ENCODE measurements at regions not wholly inside any gene's neighbourhood (a gene's known extent, or its start where the extent isn't known, plus 50 kb on each side); places are given as distances from the start of the nearest gene placed in this dataset.
"Not testable (repeated sequence)": the region's sequence is repeated elsewhere in the genome, so short reads cannot be mapped to it uniquely, and the experiment has no call there.

DNA sequence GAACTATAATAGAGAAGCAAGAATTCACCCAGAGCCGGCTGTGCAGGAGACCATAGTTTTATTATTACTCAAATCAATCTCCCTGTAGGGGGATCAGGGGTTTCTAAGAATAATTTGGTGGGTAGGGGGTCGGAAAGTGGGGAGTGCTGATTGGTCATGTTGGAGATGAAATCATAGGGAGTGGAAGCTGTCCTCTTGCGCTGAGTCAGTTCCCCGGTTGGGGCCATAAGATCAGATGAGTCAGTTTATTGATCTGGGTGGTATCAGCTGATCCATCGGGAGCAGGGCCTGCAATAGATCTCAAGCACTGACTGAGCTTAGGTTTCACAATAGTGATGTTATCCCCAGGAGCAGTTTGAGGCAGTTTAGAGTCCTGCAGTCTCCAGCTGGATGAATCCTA is 97.0 kb upstream of the SNRPN start:
- no peak for DNase-seq (ENCODE audit: low spot score)
- in situ Hi-C loops (cut with MboI; ENCODE audit: low pct_unique_long_range_greater_than_20kb, low sequenced_read_pairs, unreplicated experiment), result no loop called here
- TF ChIP-seq, protein P1, sequence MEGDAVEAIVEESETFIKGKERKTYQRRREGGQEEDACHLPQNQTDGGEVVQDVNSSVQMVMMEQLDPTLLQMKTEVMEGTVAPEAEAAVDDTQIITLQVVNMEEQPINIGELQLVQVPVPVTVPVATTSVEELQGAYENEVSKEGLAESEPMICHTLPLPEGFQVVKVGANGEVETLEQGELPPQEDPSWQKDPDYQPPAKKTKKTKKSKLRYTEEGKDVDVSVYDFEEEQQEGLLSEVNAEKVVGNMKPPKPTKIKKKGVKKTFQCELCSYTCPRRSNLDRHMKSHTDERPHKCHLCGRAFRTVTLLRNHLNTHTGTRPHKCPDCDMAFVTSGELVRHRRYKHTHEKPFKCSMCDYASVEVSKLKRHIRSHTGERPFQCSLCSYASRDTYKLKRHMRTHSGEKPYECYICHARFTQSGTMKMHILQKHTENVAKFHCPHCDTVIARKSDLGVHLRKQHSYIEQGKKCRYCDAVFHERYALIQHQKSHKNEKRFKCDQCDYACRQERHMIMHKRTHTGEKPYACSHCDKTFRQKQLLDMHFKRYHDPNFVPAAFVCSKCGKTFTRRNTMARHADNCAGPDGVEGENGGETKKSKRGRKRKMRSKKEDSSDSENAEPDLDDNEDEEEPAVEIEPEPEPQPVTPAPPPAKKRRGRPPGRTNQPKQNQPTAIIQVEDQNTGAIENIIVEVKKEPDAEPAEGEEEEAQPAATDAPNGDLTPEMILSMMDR (IDR thresholded peaks at IDR 0.05; ENCODE audit: extremely low read depth, insufficient read depth, missing control alignments), result no peak

- DNase-seq (ENCODE audit: low spot score); in situ Hi-C loops (cut with MboI; ENCODE audit: low pct_unique_long_range_greater_than_20kb, low sequenced_read_pairs, unreplicated experiment): not testable (repeated sequence)
Measured at GRCh38 chr15:24858183-24858582, 96.6 kb upstream of the SNRPN start.

DNA sequence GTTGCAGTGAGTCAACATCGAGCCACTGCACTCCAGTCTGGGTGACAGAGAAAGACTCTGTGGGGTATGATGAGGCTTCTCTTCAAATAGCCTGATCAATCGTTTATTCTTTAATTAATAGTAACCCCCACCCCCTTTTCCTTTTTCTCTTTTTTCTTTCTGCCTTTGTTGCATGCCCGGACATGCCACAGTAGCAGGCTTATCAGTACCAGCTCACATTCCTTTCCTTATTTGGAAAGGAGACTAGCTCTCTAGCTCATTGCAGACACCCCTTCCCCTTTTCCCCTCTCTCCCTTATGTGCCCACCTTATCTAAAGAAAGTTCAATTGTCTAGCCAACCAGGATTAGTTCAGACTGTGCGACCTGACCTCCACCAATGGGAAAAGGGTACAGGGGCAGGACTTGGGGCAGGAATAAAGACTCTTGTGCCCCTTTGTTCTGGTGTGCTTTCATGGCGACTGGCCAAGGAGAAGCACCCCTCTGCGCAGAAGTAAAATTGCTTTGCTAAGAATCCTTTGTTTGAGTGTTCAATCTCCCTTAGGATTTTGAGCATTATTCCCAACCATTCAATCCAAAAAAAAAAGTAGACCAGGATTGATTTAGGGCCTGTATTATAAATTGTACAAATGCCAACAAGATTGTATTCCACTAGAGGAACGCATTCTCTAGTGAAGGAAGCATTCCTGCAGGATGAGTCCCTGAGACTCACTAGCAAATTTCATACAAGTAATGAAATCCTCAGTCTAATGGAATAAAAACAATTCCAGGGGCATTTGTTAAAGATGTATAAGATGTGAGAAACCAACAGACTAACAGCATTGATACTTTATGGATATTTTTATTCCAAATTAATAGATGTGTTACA is 95.8 kb upstream of the SNRPN start:
- no peak for DNase-seq (ENCODE audit: low spot score)
- in situ Hi-C loops (cut with MboI; ENCODE audit: low pct_unique_long_range_greater_than_20kb, low sequenced_read_pairs, unreplicated experiment), result no loop called here
- TF ChIP-seq, protein P1 (IDR thresholded peaks at IDR 0.05; ENCODE audit: extremely low read depth, insufficient read depth, missing control alignments), result no peak

GRCh38 chr15:24861014-24861690 is 93.6 kb upstream of the SNRPN start:
- in situ Hi-C loops (cut with MboI; ENCODE audit: low pct_unique_long_range_greater_than_20kb, low sequenced_read_pairs, unreplicated experiment), result no loop called here
- TF ChIP-seq, protein P1 (IDR thresholded peaks at IDR 0.05; ENCODE audit: extremely low read depth, insufficient read depth, missing control alignments), result no peak
- DNase-seq (ENCODE audit: low spot score), result no peak

- in situ Hi-C loops (cut with MboI; ENCODE audit: low pct_unique_long_range_greater_than_20kb, low sequenced_read_pairs, unreplicated experiment), result no loop called here
- TF ChIP-seq, protein P1 (IDR thresholded peaks at IDR 0.05; ENCODE audit: extremely low read depth, insufficient read depth, missing control alignments), result no peak
- DNase-seq (ENCODE audit: low spot score), result no peak
Measured at GRCh38 chr15:24862726-24863521, 91.9 kb upstream of the SNRPN start.

DNA sequence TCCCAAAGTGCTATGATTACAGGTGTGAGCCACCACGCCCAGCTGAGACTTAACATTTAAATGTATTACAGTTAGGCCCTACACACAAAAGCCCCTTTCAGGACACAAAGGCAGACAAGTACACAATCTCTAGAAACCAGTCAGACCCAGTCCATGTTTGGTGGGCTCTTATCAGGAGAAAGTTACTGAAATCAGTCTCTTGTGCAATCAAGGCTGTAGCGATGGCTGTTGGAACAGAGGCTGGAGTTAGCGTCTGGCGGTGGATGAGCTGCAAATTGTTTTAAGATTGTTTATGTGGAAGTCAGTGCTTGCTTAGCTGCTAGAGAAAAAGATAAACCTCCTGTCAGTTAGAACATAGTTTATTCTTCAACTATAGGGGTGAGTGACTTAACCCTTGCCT is 89.5 kb upstream of the SNRPN start:
- DNase-seq (ENCODE audit: low spot score), result no peak
- TF ChIP-seq, protein P1 (IDR thresholded peaks at IDR 0.05; ENCODE audit: extremely low read depth, insufficient read depth, missing control alignments), result no peak
- in situ Hi-C loops (cut with MboI; ENCODE audit: low pct_unique_long_range_greater_than_20kb, low sequenced_read_pairs, unreplicated experiment), result no loop called here

Measured in GM13977 (cell line).